ENCODE measurements at regions not wholly inside any gene's neighbourhood (a gene's known extent, or its start where the extent isn't known, plus 50 kb on each side); places are given as distances from the start of the nearest gene placed in this dataset.

GRCh38 chr4:132313852-132314251, 835.2 kb upstream of the PCDH10 start:
- no peak overlapping the region for H3K9ac ChIP-seq (ENCODE audit: extremely low read depth, insufficient read length, low read length)

More at GRCh38 chr4:132313852-132314251, 835.2 kb upstream of the PCDH10 start:
- H3K23me2 ChIP-seq (ENCODE audit: insufficient read length, low read depth, low read length, poor library complexity, severe bottlenecking): no peaks in the 10 kb centered on the region
- Mint-ChIP-seq H3K4me1 (no peaks in the 10 kb centered on the region), H3K27ac (no peak overlapping the region), H3K4me3 (no peak overlapping the region), H3K27me3 (ENCODE audit: low read depth) (no peaks in the 10 kb centered on the region), H3K36me3 (ENCODE audit: insufficient read depth in 1 of 3, low read depth in 3 of 3) (no peaks in the 10 kb centered on the region; a peak in 1 of 7 replicates), H3K9me3 (peaks cover 0 to 2% of the 10 kb centered on the region in 2 experiments; a peak in 1 of 5 replicates)
- H4K8ac ChIP-seq (replicated peaks; ENCODE audit: insufficient read length, low read depth, low read length): no peak overlapping the region
- WGBS (ENCODE audit: extremely low coverage, insufficient read length, low lambda C conversion rate): no CpG with 5 or more reads among the region's 7 CpGs
- no peak overlapping the region for H2BK5ac ChIP-seq (ENCODE audit: insufficient read length, low read length)
- no peak overlapping the region for H3K27ac ChIP-seq (ENCODE audit: insufficient read length, low read depth, low read length)
- no peak overlapping the region for H2BK15ac ChIP-seq (ENCODE audit: low read depth, low read length)
- no peak overlapping the region for H3K14ac ChIP-seq (ENCODE audit: insufficient read depth, low read length)
- H3T11ph ChIP-seq (ENCODE audit: low read length): no peak overlapping the region
- H2BK20ac ChIP-seq (ENCODE audit: low read depth, low read length, poor library complexity, severe bottlenecking): no peak overlapping the region
- H3K56ac ChIP-seq (ENCODE audit: insufficient read length, low read depth, low read length): no peak overlapping the region
- no peak overlapping the region for H4K91ac ChIP-seq (ENCODE audit: insufficient read length, low read depth, low read length)
- no peak overlapping the region for H2BK12ac ChIP-seq (ENCODE audit: insufficient read length, low read depth, low read length)
- H3K23ac ChIP-seq (ENCODE audit: insufficient read length, low read depth, low read length): no peak overlapping the region
- no peaks in the 10 kb centered on the region for H4K20me1 ChIP-seq (ENCODE audit: control insufficient read depth, insufficient read depth, insufficient read length)
- no peak overlapping the region for H3K4me2 ChIP-seq (ENCODE audit: insufficient read depth, insufficient read length, low read length)
- no peak for TF ChIP-seq CTCF (conservative IDR thresholded peaks at IDR 0.05)
- no peaks in the 10 kb centered on the region for H3K79me2 ChIP-seq (ENCODE audit: insufficient read depth, low read length)
- no peaks in the 10 kb centered on the region for H3K9me3 ChIP-seq (ENCODE audit: control insufficient read depth, low read depth, low read length)
- H3K79me1 ChIP-seq (ENCODE audit: insufficient read depth, low read depth, low read length, poor library complexity, severe bottlenecking): no peaks in the 10 kb centered on the region
- H3K18ac ChIP-seq (ENCODE audit: insufficient read length, low read depth, low read length): no peak overlapping the region
- H3K27me3 ChIP-seq (ENCODE audit: insufficient read depth, low read length): no peaks in the 10 kb centered on the region
- no peak for DNase-seq
- H2BK120ac ChIP-seq (ENCODE audit: low read depth, low read length, poor library complexity, severe bottlenecking): no peak overlapping the region
- no peak overlapping the region for H4K5ac ChIP-seq (ENCODE audit: insufficient read length, low read depth, low read length)
- H3K4ac ChIP-seq (ENCODE audit: low read depth, low read length): no peak overlapping the region
- H3K4me1 ChIP-seq (ENCODE audit: insufficient read depth, low read length): no peaks in the 10 kb centered on the region
- no peak overlapping the region for H2AK5ac ChIP-seq (ENCODE audit: insufficient read length, low read length)
- H2AFZ ChIP-seq (ENCODE audit: low read length): no peak overlapping the region
